GM18520 (cell line): ENCODE measurements at regions not wholly inside any gene's neighbourhood (a gene's known extent, or its start where the extent isn't known, plus 50 kb on each side); places are given as distances from the start of the nearest gene placed in this dataset.
"Not testable (repeated sequence)": the region's sequence is repeated elsewhere in the genome, so short reads cannot be mapped to it uniquely, and the experiment has no call there.

Experiments used
- ATAC-seq: cut with Tn5 transposase; IDR thresholded peaks from one replicate; pipeline ENCODE4 v1.9.1; 2021; ENCODE audit not compliant: unreplicated experiment

DNA sequence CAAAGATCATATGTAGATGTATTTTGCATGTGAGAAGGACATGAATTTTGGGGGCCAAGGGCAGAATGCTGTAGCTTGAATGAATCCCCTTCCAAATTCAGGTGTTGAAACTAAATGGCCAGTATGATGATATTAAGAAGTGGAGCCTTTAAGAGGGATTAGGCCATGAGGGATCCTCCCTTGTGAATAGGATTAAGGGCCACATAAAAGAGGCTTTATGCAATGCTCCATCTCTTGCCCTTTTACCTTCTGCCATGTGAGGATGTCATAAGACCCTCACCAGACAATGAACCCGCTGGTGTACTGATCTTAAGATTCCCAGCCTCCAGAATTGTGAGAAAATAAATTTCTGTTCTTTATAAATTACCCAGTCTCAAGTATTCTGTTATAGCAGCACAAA, 206.1 kb downstream of the YTHDC2 start:
- ATAC-seq, result no peak

- ATAC-seq, result no peak
Measured at GRCh38 chr5:113721171-113721570, 207.7 kb downstream of the YTHDC2 start.

GRCh38 chr5:113723021-113723420, 209.5 kb downstream of the YTHDC2 start:
- ATAC-seq, result no peak

GRCh38 chr5:113735751-113736150, 222.3 kb downstream of the YTHDC2 start:
- no peak for ATAC-seq

DNA sequence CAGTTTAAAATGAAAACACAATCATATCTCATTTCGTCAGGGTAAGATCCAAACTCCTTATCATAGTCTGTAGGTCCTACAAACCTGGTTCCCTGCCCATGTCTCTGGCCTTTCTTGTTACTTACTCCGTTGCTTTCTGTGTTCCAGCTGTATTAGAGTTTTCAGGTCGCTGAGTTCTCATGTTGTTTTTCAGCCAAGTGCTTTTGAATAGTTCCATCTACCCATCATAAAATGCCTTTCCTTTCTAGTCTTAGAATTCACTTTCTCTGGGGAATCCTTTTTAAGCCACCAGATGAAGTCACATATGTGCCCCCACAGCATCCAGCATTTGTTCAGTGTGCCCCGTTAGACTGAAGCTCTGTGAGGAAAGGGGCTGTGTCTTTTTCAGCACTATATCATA, 228.7 kb downstream of the YTHDC2 start:
- ATAC-seq, result no peak

DNA sequence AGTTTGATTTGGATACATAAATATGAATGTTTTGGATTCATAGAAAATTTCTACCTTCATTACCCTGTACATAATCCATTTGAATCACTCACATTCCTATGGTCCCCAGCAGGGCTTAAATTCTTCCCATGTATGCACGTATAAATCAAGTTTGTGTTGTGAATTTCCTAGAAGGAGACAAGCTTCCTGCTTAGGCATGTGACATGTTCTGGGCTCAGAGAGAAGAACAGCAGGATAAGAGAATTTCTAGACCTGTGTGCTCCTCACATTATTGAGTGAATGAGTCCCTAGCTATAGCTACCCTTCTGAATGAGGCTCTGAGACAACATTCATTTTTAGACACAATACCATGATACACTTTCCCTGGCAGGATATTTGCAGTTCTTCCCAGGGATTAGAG, 229.1 kb downstream of the YTHDC2 start:
- no peak for ATAC-seq

GRCh38 chr5:113748403-113748802, 234.9 kb downstream of the YTHDC2 start:
- no peak for ATAC-seq

DNA sequence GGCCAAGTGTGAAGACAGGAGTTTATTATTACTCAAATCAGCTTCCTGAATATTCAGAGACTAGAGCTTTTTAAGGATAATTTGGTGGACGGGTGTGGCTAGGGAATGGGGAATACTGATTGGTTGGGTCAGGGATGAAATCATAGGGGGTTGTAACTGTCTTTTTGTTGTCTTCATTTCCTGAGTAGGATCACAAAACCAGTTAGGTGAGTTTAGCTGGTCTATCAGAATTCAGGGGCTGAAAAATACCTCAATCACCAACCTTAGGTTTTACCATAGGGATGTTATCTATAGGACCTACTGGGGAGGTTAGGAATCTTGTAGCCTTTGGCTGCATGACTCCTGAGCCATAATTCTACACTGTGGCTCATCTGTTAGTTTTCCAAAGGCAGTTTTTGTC, 235.8 kb downstream of the YTHDC2 start:
- ATAC-seq, result no peak

- not testable (repeated sequence) for ATAC-seq
Measured at GRCh38 chr5:113753182-113753581, 239.7 kb downstream of the YTHDC2 start.

DNA sequence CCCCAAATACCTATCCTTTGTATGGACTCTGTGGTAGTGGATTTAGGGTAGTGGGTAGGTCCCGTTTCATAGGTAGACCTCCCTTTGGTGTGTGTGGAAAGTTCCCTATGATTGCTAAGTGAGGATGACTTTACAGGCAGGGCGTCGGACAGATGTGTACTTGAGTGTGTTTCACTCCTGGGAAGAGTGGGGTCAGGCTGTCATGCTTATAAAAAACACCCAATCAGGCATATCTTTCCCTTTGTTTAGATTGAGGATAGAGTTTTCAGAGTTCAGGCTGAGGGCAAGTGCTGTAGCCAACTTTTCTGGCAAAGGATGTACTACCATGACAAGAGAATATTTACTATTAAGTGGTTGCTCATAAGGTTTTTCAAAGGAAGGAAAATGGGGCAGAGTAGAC, 242.0 kb downstream of the YTHDC2 start:
- ATAC-seq, result no peak

- no peak for ATAC-seq
Measured at GRCh38 chr5:113757508-113757907, 244.0 kb downstream of the YTHDC2 start.

- peak; percentile 31 for ATAC-seq
Measured at GRCh38 chr5:113759505-113759904, 246.0 kb downstream of the YTHDC2 start.

- no peak for ATAC-seq
Measured at GRCh38 chr5:113760486-113760885, 247.0 kb downstream of the YTHDC2 start.

DNA sequence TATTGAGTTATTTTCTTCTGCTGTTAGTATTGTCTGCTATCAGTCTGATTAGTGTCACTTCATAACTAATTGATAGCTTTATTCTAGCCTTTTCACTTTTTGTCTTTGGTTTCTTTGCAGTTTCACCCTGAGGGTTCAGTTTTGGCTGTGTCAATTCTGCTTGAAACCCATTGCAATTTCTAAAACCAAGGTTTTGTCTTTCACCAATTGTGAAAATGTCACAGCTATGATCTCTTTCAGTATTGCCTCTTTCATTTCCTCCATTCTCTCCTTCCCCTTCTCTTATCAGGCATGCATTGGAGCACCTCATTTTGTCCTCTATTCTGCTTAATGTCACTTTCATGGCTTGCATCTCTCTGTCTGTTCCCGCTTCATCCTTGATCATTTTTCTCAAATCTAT, 248.1 kb downstream of the YTHDC2 start:
- ATAC-seq, result no peak

DNA sequence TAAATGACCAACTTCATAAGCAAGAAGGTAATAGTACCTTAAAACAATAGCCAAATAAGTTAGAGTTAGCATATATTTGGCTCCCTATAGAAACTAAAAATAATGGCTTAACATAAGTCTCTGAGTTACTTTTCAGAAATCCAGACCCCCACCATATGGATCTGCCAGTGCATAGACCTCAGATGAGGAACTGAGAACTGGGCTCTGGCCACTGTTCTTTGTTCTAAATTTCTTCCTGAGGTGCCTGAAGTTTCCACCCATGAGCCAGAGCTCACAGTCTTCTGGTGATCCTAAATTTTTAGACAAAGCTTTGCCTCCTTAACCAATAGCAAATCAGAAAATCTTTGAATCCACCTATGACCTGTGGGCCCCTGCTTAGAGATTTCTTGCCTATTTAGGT, 250.9 kb downstream of the YTHDC2 start:
- ATAC-seq, result no peak

GRCh38 chr5:113766827-113767226, 253.3 kb downstream of the YTHDC2 start:
- not testable (repeated sequence) for ATAC-seq

GRCh38 chr5:113770648-113771047, 257.2 kb downstream of the YTHDC2 start:
- ATAC-seq, result no peak

DNA sequence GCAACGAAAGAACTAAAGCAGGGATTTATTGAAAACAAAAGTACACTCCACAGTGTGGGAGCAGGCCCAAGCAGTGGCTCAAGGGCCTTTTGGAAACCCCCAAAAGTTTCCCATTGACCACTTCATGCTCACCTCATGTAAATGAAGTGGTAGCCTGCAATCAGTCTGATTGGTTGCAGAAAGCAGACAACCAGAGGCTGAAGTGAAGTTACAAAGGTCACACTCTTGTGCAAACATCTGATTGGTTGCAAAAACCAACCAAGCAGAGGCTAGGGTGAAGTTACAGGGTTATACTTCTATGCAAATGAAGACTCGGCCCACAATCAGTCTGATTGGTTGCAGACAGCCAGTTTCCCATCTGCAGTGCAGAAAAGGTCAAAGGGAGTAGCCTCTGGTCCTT, 258.0 kb downstream of the YTHDC2 start:
- peak; percentile 91 for ATAC-seq

DNA sequence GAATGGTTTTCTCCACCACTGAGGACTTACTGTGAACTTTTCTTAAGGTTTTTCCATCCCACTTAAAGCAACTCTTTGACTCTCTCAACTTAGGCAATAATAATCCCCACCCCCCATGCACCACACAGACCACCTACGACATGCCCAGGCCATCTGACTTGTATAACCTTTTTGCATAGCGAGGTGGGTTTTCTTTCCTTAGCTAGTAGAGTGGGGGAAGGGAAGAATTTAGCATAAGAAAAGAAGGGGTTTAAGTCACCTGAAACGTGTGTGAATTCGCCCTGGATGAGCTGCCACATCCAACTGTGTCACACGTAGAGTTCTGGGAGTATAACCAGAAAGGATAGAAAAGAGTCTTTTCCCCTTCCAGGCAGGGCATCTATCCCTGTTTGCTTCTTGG, 262.7 kb downstream of the YTHDC2 start:
- ATAC-seq, result no peak

- no peak for ATAC-seq
Measured at GRCh38 chr5:113776832-113777525, 263.5 kb downstream of the YTHDC2 start.

GRCh38 chr5:113778147-113778546, 264.7 kb downstream of the YTHDC2 start:
- ATAC-seq, result no peak

- ATAC-seq, result no peak
Measured at GRCh38 chr5:113788141-113788655, 274.7 kb downstream of the YTHDC2 start.

GRCh38 chr5:113789769-113790168, 276.3 kb downstream of the YTHDC2 start:
- ATAC-seq, result no peak
